ENCODE measurements at regions not wholly inside any gene's neighbourhood (a gene's known extent, or its start where the extent isn't known, plus 50 kb on each side); places are given as distances from the start of the nearest gene placed in this dataset.

DNA sequence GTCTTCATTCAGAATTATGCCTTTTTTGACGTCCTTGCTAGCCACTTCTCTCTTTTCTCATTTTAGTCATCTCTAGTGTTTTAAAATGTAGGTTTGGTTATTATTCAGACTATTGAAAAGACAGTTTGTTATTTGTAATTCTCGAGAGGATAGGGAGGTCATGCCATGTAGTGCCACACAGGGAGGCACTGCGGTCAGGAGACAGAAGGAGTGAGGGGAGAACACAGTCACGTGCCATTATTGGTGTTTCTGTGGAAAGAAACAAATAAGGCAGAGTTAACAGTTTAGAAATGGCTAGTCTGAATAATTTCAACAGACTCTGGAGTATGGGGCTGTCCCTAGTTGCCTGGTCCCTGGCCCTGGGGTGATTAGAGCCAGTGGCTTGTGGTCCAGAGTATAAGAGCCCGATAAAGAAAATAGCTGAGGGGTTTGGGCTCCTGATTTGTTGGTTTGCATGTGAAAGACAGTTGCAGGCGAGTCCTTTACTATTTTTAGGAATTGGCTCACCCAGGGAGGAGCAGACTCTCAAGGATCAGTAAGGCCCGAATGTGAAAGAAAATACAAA, 278.1 kb upstream of the SEL1L start:
- no peaks in the 10 kb centered on the region for H3K4me1 ChIP-seq (ENCODE audit: insufficient read depth, poor library complexity, severe bottlenecking)
- H3K27me3 ChIP-seq (ENCODE audit: insufficient read depth, poor library complexity, severe bottlenecking), result no peaks in the 10 kb centered on the region
- TF ChIP-seq, protein P1, sequence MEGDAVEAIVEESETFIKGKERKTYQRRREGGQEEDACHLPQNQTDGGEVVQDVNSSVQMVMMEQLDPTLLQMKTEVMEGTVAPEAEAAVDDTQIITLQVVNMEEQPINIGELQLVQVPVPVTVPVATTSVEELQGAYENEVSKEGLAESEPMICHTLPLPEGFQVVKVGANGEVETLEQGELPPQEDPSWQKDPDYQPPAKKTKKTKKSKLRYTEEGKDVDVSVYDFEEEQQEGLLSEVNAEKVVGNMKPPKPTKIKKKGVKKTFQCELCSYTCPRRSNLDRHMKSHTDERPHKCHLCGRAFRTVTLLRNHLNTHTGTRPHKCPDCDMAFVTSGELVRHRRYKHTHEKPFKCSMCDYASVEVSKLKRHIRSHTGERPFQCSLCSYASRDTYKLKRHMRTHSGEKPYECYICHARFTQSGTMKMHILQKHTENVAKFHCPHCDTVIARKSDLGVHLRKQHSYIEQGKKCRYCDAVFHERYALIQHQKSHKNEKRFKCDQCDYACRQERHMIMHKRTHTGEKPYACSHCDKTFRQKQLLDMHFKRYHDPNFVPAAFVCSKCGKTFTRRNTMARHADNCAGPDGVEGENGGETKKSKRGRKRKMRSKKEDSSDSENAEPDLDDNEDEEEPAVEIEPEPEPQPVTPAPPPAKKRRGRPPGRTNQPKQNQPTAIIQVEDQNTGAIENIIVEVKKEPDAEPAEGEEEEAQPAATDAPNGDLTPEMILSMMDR (IDR thresholded peaks at IDR 0.05; ENCODE audit: poor library complexity, severe bottlenecking), result no peak
- H3K36me3 ChIP-seq (ENCODE audit: low read depth), result no peaks in the 10 kb centered on the region
- no peak overlapping the region for H3K4me3 ChIP-seq (ENCODE audit: severe bottlenecking)
- peaks cover 3% of the 10 kb centered on the region for H3K9me3 ChIP-seq (ENCODE audit: severe bottlenecking)
- DNase-seq (ENCODE audit: low spot score), result no peak
- no peak for ATAC-seq (ENCODE audit: low read depth)
- no peak overlapping the region for H3K27ac ChIP-seq (ENCODE audit: poor library complexity, severe bottlenecking)

DNA sequence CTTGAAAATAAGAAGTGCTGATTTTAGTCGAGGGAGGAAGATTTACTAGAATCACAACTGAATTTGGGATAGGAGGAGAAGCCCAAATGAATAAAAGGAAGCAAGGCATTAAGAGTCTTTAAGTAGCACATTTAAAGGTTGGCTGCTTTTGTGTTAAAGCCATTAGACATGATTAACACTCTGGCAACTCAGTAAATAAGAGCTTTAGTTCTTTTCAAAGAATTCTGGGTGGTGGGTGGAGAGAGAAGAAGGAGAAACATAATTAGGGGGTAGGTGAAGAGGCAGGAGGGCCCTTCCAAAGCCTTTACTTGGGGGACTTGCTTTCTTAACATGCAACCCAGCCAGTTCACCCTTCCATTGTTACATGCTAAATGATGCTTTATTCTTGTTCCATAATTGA, 284.6 kb upstream of the SEL1L start:
- Histone ChIP-seq H3K36me3 (ENCODE audit: low read depth) (no peaks in the 10 kb centered on the region), H3K4me3 (ENCODE audit: severe bottlenecking) (no peak overlapping the region), H3K27me3 (ENCODE audit: insufficient read depth, poor library complexity, severe bottlenecking) (no peaks in the 10 kb centered on the region), H3K4me1 (ENCODE audit: insufficient read depth, poor library complexity, severe bottlenecking) (no peaks in the 10 kb centered on the region), H3K27ac (ENCODE audit: poor library complexity, severe bottlenecking) (no peak overlapping the region), H3K9me3 (ENCODE audit: severe bottlenecking) (no peaks in the 10 kb centered on the region)
- DNase-seq (ENCODE audit: low spot score) (no peak), ATAC-seq (ENCODE audit: low read depth) (no peak)
- TF ChIP-seq, protein P1 (IDR thresholded peaks at IDR 0.05; ENCODE audit: poor library complexity, severe bottlenecking), result no peak

DNA sequence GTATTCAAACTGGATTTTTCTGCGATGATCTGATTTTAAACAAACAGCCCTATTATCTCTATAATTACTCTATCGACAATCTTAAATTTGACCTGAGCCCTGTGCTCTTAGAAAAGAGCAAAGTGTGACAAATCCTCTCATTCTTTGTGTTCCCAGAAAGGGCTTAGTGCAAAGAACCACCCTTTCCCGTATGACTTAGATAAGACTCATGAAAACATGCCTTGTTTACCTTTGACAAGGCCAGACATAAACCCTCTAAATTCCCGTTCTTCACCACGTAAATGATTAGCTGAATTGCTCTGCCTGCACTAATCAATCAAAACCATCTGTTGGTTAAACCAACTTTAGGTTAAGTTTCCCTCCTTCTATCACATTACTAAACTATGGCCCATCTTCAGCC, 285.7 kb upstream of the SEL1L start:
- ATAC-seq (ENCODE audit: low read depth), result no peak
- DNase-seq (ENCODE audit: low spot score), result no peak
- H3K27ac ChIP-seq (ENCODE audit: poor library complexity, severe bottlenecking), result no peak overlapping the region
- TF ChIP-seq, protein P1 (IDR thresholded peaks at IDR 0.05; ENCODE audit: poor library complexity, severe bottlenecking), result no peak
- no peaks in the 10 kb centered on the region for H3K36me3 ChIP-seq (ENCODE audit: low read depth)
- H3K4me1 ChIP-seq (ENCODE audit: insufficient read depth, poor library complexity, severe bottlenecking), result no peaks in the 10 kb centered on the region
- no peaks in the 10 kb centered on the region for H3K9me3 ChIP-seq (ENCODE audit: severe bottlenecking)
- no peak overlapping the region for H3K4me3 ChIP-seq (ENCODE audit: severe bottlenecking)
- no peaks in the 10 kb centered on the region for H3K27me3 ChIP-seq (ENCODE audit: insufficient read depth, poor library complexity, severe bottlenecking)

- Histone ChIP-seq H3K27me3 (ENCODE audit: insufficient read depth, poor library complexity, severe bottlenecking) (no peaks in the 10 kb centered on the region), H3K4me3 (ENCODE audit: severe bottlenecking) (no peak overlapping the region), H3K27ac (ENCODE audit: poor library complexity, severe bottlenecking) (no peak overlapping the region), H3K9me3 (ENCODE audit: severe bottlenecking) (no peaks in the 10 kb centered on the region), H3K4me1 (ENCODE audit: insufficient read depth, poor library complexity, severe bottlenecking) (no peaks in the 10 kb centered on the region), H3K36me3 (ENCODE audit: low read depth) (no peaks in the 10 kb centered on the region)
- TF ChIP-seq, protein P1 (IDR thresholded peaks at IDR 0.05; ENCODE audit: poor library complexity, severe bottlenecking), result no peak
- ATAC-seq (ENCODE audit: low read depth) (no peak), DNase-seq (ENCODE audit: low spot score) (no peak)
These were observed 286.3 kb upstream of the SEL1L start for GRCh38 chr14:81819910-81820309.

DNA sequence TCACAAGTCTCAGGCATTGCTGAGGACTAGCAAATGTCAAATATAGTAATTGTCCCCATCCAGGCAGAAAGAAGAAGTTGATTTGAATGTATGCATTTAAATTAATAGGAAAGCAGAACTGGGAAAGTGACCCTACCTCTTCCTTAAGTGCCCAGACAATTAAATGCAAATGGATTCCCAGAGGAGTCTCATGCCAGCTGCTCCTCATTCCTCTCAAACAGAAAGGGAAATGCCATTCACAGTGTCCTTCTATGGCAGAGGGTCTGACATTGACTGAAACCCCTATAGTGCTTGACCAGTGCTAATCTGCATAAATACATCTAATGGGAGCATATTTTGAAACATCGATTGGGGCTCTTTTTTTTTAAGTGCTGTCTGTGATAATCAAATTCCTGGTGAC, 292.4 kb upstream of the SEL1L start:
- Histone ChIP-seq H3K4me1 (ENCODE audit: insufficient read depth, poor library complexity, severe bottlenecking) (no peaks in the 10 kb centered on the region), H3K9me3 (ENCODE audit: severe bottlenecking) (peaks cover 1% of the 10 kb centered on the region), H3K27ac (ENCODE audit: poor library complexity, severe bottlenecking) (no peak overlapping the region), H3K36me3 (ENCODE audit: low read depth) (no peaks in the 10 kb centered on the region), H3K4me3 (ENCODE audit: severe bottlenecking) (no peak overlapping the region), H3K27me3 (ENCODE audit: insufficient read depth, poor library complexity, severe bottlenecking) (no peaks in the 10 kb centered on the region)
- no peak for ATAC-seq (ENCODE audit: low read depth)
- TF ChIP-seq, protein P1 (IDR thresholded peaks at IDR 0.05; ENCODE audit: poor library complexity, severe bottlenecking), result no peak
- DNase-seq (ENCODE audit: low spot score), result no peak

Data from RWPE2 (cell line).